ENCODE measurements at regions not wholly inside any gene's neighbourhood (a gene's known extent, or its start where the extent isn't known, plus 50 kb on each side); places are given as distances from the start of the nearest gene placed in this dataset.

DNA sequence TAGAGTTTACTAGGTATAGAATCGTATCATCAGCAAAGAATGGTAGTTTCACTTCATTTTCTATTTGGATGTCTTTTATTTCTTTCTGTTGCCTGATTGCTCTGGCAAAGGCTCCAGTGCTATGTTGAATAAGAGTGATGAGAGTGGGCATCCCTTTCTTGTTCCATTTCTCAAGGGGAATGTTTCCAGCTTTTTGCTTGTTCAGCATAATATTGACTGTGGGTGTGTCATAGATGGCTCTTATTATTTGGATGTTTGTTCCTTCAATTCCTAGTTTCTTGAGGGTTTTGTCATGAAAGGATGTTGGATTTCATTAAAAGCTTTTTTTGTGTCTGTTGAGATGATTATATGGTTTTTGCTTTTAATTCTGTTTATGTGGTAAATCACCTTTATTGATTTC lies 1114.5 kb downstream of the RAPGEF2 start:
- DNase-seq (ENCODE audit: low read depth) = no peak

DNA sequence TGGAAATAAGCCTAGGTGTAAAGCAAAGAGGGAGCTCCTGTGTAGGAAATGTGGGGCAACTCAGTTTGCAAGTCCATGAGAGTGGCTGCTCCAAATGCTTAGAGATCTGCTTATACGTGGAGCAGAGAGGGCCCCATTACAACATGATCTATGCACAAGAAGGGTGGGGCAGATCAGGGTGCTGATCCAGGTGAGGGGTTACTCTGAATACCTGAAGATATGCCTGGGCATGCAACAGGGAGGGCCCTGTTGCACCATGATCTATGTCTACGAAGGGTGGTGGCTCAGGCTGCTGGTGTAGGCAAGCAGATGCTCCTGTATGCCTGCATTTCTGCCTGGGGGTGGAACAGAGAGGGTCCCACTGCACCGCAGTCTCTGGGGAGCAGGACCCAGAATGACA lies 1121.2 kb downstream of the RAPGEF2 start:
- DNase-seq (ENCODE audit: low read depth) = no peak

DNA sequence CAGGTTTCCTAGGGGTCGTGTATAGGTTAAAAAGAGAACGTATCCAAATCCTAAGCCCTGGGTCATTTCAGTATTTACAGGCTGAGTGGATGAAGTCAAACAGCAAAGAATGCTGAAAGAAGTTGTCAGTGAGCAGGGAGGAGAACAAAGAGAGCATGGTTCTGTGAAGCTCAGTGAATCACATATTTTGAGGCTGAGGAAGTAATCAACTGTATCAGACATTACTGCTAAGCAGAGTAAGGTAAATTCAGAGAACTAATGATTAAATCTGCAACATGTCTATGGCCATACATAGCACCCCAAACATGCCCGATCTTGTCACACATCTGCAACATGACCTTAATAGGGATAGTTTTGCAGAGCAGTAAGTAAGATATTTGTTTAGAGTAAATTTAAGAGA lies 1130.3 kb downstream of the RAPGEF2 start:
- DNase-seq (ENCODE audit: low read depth) = no peak

DNA sequence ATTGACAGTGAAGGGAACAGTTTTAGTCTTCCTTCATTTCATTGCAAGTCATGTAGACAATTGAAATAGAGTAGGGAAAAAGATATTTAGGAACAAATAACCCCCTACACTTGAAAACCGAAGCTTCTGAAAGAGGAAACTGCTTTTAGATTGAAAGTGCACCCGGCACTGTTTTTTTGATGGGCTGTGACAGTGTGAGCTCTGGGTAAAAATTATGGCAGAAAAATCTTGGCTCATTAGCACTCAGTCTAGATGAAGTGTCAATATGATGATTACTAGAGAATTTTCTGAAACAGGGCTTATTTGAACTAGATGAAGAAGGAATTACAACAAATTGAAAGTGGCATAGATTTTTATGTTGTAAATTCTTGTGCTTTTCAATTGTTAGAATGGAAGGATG lies 1132.4 kb downstream of the RAPGEF2 start:
- DNase-seq (ENCODE audit: low read depth) = no peak

DNA sequence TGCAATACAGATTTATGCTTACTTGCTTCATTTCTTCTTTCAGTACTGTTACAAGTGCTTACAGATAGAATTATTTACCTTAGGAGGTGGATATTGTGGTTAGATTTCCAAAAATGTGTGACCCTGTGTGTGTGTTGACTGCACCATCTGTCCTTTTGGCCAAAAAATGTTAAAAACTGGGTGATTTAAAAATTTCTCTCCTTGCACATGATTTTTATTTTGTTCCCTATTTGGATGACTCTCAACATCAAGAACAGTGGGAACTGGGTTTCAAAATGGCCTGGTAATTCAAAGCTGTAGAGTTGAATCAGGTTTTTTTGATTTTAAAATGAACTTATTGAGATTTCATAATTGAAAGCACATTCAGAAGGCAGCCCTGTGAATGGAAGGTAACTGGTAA lies 1132.9 kb downstream of the RAPGEF2 start:
- DNase-seq (ENCODE audit: low read depth) = no peak

DNA sequence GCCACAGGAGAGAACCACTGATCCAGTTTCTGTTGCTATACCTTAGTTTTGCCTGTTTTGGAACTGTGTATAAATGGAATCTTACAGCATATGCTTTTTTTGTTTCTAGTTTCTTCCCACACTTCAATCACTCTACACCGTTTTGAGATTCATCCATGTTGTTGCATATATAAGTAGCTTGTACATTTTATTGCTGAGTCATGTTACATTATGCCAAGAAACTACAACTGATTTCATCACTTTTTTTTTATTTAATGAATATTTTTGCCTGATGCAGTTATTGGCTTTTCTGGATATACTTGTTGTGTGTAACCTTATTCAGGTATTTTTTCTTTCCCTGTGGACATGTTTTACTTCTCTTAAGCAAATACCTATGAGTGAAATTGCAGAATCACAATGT lies 1135.9 kb downstream of the RAPGEF2 start:
- no peak for DNase-seq (ENCODE audit: low read depth)

DNA sequence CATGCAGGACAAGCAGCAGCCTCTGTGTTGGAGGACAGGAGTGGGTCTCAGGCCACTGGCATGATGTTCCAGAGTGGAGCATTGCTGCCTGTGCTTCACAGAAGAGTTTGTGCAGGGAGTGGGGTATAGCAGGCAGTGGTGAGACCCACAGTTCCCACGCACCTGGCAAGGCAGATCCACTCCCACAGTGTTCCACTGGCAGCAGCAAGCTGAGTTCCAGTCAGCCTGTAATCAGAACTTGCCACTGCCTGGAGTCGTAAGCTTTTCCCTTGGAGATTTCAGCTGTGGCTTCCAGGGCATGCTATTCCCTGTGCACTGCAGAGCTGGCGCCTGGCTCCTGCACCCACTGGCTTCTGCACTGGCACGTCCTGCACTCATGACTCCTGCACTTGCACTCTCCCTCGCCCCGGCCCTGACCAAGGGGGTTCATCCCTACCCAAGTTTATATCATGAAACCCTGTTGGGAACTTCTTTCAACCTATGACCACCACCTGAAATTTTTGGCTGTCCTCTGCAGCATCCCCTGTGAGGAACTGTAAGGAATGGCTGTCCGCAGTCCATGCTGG lies 1144.3 kb downstream of the RAPGEF2 start:
- DNase-seq (ENCODE audit: low read depth) = no peak

DNA sequence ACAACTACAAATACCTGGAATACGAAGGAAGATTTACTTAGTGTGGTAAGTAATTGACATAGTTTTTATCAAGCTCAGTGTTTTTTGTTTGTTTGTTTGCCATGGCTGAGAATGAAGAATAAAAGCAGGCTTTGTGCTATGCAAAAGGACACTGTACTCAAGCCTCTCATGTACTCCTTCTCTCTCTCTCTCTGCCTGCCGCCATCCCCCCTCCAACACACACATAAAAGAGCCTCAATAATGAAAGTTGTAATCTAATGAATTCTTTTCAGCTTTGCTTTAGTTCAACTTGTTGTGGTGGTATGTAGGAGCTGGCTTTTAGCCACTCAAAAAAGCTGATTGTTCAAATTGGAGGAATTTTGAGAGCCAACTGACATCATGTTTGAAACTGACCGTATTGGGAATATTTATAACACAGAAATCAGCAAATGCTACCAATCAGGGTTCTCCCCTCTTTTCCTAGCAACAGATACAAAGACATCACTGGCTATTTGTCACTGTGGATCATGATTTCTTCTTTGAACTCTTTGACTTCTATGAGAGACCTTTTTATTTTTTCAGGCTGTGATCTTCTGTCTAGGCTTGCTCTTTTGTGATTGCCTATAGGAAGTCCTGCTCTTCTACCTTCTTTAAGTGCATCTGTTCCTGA lies 1148.8 kb downstream of the RAPGEF2 start:
- DNase-seq (ENCODE audit: low read depth) = no peak

DNA sequence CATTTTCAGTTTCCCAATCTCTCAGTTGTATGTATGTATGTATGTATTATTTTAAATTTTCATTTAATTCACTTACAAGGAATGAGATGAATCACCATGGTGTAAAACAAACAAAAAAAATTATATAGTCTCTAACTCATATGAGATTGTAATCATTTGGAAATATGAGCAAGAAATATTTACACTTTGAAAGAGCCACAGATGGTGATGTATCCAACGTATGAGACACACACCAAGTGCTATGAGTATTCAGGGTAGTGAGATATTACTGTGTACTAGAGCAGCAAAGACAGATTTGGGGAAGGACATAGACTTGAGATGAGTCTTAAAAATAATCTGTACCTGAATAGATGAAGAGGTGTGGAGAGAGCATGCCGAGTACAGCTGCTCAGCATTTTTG lies 1154.4 kb downstream of the RAPGEF2 start:
- no peak for DNase-seq (ENCODE audit: low read depth)

DNA sequence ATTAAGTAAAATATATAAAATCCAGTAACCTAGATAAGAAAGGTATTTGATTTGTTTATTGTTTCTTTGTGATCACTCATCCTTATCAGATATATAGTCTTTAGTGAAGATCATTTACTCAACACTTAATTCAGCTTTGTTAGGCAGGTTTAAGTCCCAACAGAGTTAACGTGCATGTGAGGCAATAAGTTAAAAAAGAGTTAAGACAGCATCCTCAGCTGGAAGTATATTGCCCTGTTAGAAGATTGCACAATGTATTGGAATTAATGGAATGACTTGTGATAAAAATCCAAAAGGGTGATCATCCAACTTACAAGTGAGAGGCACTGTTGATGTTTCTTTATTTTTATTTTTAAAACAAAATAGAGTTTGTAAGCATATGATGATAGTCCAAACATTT lies 1162.1 kb downstream of the RAPGEF2 start:
- no peak for DNase-seq (ENCODE audit: low read depth)

DNA sequence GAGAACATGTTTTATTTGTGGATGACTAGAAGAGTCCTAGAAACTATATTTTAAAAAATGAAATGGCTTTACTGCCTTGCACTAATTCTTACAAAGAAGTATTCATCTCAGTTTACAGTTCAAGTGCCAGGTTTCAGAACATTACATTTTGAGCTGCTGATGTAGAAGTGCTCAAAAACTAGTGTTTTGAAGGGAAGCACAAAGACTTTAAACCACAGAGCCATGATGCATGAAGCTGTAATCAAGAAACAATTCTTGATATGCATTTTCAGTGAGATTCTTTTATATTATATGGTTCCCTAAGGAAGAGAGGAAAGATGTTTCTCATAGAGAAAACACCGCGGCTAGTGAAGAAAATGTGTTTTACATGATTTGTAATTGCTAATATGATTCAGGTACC lies 1163.0 kb downstream of the RAPGEF2 start:
- DNase-seq (ENCODE audit: low read depth) = no peak

DNA sequence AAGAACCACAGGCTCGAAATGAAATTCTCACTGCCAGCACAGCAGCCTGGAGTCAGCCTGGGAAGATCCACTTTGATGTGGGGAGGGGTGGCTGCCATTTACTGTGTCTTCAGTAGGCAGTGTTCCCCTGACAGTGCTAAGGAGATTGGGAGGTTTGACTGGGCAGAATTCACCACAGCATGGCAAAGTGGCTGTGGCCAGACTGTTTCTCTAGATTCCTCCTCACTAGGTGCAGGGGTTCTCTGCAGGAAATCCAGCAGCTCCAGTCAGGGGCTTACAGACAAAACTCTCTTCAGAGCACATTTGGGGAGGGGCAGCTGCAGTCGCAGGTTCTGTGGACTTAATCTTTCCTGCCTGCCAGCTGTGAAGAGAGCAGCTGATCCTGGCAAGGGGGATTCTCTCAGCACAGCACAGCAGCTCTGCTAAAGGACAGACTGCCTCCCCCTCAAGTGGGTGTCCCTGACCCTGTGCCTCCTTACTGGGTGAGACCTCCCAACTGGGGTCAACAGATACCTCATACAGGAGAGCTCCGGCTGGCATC lies 1174.0 kb downstream of the RAPGEF2 start:
- DNase-seq (ENCODE audit: low read depth) = no peak

DNA sequence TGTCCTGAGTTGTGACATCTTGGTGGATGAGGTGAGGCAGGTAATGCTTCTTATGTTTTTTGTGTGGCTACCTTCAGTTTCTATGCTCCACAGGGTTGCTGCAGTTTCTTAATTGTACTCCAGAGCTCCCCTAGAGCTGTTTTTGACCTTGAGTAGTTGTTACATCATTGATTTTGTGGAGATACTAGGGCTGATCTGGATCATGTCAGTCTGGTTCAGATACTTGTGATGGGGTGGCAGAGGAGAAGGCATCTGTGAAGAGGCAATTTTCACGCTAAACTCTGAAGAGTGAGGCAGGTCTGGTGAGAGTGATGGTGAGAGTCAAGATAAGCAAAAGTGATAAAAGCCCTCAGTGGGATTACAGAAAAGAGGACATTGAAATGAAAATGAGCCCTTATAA lies 1180.2 kb downstream of the RAPGEF2 start:
- DNase-seq (ENCODE audit: low read depth) = no peak

DNA sequence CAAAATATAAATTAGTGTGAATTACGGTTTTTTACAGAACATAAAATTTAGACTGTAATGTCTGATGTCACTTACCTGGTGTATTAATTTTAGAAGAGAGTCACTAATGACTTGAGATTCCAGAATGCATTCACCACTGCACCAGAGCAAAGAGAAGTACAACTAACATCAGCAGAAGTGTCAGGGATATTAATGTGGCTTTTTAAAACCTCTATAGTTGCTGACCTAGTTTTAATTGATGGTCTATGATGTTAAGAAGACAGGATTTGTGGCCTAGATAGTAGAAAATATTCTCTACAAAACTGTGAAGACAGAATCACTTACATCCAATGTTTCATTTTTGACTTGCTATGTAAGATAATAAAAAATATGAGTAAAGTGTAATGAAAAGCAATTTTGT lies 1181.6 kb downstream of the RAPGEF2 start:
- no peak for DNase-seq (ENCODE audit: low read depth)

DNA sequence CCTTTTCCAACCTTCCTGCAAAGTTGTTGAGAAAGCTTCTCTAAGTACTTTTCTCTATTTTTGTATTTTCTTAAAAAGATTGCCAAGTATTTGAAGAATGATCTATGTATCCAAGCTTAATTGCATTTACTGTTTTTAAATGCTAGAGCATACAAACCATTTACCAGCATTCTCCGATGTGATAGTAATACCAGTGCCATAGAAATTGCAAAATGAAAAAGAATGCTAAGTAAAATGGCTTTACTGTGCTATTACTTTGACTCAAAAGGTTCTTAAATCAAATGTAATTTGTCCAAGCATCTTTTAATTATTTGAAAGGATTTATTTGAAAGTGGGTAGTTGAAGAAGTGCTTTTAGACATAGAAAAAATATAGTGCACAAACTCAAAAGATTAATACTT lies 1183.2 kb downstream of the RAPGEF2 start:
- DNase-seq (ENCODE audit: low read depth) = no peak

DNA sequence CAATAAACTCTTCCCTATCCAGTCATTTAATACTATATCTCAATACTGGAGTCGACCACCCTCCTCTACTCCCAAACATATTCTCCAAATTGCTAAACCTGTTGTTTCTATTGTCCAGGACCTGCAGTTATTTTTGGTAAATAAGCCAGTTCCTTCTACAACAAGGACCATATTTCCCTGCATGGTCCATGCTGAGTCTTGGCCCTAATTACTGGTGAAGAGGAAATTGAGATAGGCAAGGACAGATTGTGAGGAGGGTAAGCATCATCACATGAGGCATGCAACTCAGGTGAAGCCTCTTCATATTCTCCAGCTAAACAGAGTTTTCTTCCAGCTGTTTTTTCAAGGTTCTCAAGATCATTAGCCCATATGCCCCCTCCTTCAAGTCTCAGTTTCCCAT lies 1193.6 kb downstream of the RAPGEF2 start:
- DNase-seq (ENCODE audit: low read depth) = no peak

DNA sequence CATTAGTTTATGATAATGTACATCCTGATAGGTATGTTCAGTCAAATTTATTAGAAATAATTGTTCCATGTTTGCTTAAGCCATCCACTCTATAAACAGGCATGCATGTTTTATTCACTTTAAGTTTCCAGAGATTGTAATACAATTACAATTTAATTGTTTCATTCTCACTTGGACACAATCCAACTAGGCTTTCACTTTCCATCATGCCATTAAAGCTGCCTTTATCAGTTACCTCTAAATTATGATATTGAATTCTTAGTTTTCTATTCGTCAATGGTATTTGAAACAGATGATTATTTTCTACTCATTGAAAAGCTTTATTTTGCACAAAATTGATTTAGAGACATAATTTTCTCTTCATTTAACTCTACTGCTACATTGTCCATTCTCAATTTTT lies 1196.3 kb downstream of the RAPGEF2 start:
- no peak for DNase-seq (ENCODE audit: low read depth)

DNA sequence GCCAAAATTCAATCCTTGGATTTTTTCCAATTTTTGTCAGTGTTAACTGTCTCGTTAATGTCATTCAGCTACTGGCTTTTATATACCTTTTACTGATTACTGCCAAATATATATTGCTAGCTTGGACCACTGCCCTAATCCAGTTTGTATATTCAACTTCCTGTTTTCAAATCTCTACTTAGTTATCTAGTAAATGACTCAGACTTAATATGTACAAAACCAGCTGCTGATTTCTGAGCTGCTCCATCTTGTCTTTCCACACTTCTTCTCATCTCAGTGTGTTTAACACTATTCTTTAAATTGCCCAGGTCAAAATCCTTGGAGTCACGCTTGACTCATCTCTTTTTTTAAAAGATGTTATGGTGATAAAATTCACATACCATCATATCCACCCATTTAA lies 1196.7 kb downstream of the RAPGEF2 start:
- no peak for DNase-seq (ENCODE audit: low read depth)

DNA sequence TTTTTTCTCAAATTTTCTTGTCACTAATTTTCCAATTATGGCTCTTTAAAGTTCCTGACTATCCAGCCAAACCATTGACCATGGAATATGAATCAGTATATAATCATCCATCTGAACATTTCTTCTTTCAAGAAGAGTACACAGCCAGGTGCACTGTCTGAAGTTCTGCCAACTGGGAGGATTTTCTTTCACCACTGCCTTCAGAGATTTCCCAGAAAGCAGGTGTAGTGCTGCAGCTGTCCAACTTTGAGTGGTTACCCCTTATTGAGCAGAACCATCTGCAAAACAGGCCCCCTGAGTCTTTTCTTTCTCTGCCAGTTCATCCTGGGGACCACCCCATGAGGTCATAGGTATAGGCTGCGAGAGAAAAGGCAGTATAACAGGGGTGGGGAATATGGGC lies 1213.2 kb downstream of the RAPGEF2 start:
- no peak for DNase-seq (ENCODE audit: low read depth)

DNA sequence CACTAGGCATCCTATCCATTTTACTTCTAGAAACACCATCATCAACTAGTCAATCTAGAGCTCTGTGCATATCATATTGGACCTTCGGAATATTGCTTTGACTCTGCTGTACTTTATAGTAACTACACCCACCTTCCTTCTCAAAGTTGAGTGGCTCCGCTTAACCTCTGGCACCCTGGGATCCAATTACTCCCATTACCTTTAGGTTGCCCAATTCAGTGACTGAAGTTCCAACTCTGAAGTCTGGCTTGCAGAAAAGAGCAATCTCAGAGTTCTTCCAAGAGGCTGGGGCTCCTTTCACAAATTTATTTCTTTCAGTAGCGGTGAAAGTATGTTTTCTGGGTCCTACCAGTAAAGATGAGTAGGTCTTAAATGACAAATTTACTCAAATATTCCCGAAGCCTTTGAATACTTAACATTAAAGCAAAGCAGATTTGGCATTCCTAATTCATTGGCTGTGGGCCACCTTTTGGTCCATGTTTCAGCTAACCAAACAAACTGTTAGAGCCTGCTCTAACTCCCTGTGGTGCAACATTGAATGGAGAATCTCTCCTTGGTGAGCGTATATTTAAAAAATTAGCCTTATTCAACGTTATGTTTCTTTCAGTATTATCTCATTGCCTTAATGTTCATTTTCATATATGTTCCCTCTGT lies 1215.8 kb downstream of the RAPGEF2 start:
- DNase-seq (ENCODE audit: low read depth) = no peak

DNA sequence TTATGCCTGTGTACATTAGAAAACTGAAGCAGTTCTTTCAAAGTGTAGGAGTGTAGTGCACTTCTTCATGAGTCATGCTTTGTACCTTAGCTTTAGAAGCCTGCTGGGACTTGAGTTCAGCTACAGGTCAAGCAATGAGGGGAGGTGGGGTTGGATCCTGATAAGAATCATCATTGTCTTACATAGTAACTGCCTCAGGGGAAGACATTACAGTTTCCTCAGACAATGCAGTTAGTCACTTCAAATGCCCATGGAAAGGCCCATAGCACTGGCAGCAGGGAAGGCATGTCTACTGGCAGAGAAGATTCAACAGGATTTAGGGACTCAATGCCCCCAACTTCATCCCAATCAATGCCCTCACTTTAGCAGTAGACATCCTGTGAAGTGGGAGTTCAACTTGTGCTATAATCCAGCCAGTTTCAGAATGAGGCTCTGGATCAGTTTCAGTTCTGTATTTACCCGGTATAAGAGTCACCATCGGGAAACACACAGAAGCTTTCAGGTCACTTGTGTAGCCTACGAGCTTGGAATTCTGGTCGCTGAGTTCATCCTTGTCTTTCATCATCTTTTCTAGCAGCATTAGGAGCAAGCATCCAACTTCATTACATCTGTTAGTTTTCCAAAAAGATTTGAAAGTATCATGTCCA lies 1216.5 kb downstream of the RAPGEF2 start:
- peak; percentile 2 for DNase-seq (ENCODE audit: low read depth)

DNA sequence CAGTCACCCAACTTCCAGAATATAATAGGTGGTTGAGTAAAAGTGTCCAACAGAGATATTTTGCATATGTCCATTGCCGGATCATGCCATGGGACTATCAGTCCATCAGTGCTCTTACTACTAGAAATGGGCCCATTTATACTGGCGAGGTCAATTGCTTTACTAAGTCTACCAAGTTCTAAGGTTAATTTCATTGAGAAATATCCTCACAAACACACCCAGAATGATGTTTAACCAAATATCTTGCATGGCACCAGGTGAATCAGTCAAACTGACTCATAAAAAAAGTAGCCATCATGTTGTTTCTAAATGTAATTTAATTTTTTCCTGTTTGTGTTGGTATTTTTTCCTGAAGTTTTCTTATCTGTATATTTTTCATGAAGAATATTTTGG lies 1217.0 kb downstream of the RAPGEF2 start:
- no peak for DNase-seq (ENCODE audit: low read depth)

DNA sequence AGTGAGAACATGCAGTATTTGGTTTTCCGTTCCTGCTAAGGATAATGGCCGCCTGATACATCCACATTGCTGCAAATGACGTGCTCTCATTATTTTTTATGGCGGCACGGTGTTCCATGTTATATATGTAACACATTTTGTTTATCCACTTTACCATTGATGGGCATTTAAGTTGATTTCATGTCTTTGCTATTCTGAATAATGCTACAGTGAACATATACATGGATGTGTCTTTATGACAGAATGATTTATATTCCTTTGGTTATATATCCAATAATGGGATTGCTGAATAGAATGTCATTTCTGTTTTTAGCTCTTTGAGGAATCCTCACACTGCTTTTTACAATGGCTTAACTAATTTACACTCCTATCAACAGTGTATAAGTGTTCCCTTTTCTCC lies 1223.2 kb downstream of the RAPGEF2 start:
- DNase-seq (ENCODE audit: low read depth) = no peak
